ENCODE measurements at regions not wholly inside any gene's neighbourhood (a gene's known extent, or its start where the extent isn't known, plus 50 kb on each side); places are given as distances from the start of the nearest gene placed in this dataset.

- intact Hi-C loops (cut with micrococcal nuclease), result no loop called here
- Histone ChIP-seq H3K4me2 (replicated peaks; ENCODE audit: extremely low read depth, low read length, poor library complexity, severe bottlenecking) (no peak overlapping the region), H2AFZ (ENCODE audit: insufficient read depth, low read depth, low read length, poor library complexity, severe bottlenecking) (no peak overlapping the region), H3K9ac (ENCODE audit: insufficient read depth, low read length, poor library complexity, severe bottlenecking) (no peak overlapping the region), H3K79me2 (ENCODE audit: insufficient read depth, low read length) (no peaks in the 10 kb centered on the region), H3K27me3 (ENCODE audit: control insufficient read depth in 2 of 2, insufficient read depth in 2 of 2, low read length in 2 of 2) (no peaks in the 10 kb centered on the region), H3K4me1 (ENCODE audit: control insufficient read depth in 1 of 2, insufficient read depth in 2 of 2, low read length in 2 of 2) (no peaks in the 10 kb centered on the region), H3K4me3 (replicated peaks in 1 of 3; ENCODE audit: low read depth in 2 of 3, low read length in 3 of 3) (no peak overlapping the region), H3K27ac (ENCODE audit: low read depth in 1 of 2, low read length in 2 of 2) (no peak overlapping the region), H4K20me1 (ENCODE audit: insufficient read depth, low read length) (no peaks in the 10 kb centered on the region), H3K9me3 (replicated peaks in 1 of 2; ENCODE audit: control insufficient read depth in 1 of 2, insufficient read depth in 1 of 2, low read length in 2 of 2) (no peaks in the 10 kb centered on the region), H3K36me3 (replicated peaks in 1 of 2; ENCODE audit: control insufficient read depth in 1 of 2, insufficient read depth in 2 of 2, low read length in 2 of 2) (no peaks in the 10 kb centered on the region)
- Mint-ChIP-seq H3K27me3 (ENCODE audit: low read depth in 3 of 3) (peaks cover 0 to 1% (median 0%) of the 10 kb centered on the region in 3 donors), H3K4me1 (peaks cover 2% of the 10 kb centered on the region), H3K4me3 (no peak overlapping the region), H3K36me3 (no peaks in the 10 kb centered on the region), H3K27ac (no peak overlapping the region), H3K9me3 (peaks cover 0 to 2% (median 0%) of the 10 kb centered on the region in 7 donors)
- DNase-seq, result no peak
- TF ChIP-seq, protein P1, sequence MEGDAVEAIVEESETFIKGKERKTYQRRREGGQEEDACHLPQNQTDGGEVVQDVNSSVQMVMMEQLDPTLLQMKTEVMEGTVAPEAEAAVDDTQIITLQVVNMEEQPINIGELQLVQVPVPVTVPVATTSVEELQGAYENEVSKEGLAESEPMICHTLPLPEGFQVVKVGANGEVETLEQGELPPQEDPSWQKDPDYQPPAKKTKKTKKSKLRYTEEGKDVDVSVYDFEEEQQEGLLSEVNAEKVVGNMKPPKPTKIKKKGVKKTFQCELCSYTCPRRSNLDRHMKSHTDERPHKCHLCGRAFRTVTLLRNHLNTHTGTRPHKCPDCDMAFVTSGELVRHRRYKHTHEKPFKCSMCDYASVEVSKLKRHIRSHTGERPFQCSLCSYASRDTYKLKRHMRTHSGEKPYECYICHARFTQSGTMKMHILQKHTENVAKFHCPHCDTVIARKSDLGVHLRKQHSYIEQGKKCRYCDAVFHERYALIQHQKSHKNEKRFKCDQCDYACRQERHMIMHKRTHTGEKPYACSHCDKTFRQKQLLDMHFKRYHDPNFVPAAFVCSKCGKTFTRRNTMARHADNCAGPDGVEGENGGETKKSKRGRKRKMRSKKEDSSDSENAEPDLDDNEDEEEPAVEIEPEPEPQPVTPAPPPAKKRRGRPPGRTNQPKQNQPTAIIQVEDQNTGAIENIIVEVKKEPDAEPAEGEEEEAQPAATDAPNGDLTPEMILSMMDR (IDR thresholded peaks at IDR 0.05), result no peak
Observed at GRCh38 chr4:17322514-17322913, 189.4 kb downstream of the QDPR start.

DNA sequence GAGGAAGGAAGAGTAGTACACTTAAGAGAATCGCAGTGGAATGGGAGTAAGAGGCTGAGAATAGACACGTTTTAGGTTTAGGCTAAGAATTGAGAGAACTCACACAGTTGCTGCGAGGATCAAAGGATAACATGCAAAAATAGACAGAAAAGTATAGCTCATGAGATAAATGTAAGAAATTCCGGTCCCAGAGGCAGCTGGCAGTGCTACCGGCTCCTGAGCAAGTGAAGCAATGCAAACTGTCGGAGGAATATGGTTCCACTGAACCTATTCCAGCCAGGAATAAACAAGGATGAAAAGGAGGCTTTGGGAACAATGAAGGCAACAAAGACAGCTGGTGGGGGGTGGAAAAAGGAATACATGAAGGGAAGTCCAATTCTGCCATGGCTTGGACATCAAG lies 191.8 kb downstream of the QDPR start:
- peaks cover 0 to 4% (median 0%) of the 10 kb centered on the region in 7 donors for H3K9me3 Mint-ChIP-seq
- Histone ChIP-seq H3K27ac (ENCODE audit: low read depth in 1 of 2, low read length in 2 of 2) (no peak overlapping the region), H3K36me3 (replicated peaks in 1 of 2; ENCODE audit: control insufficient read depth in 1 of 2, insufficient read depth in 2 of 2, low read length in 2 of 2) (no peaks in the 10 kb centered on the region), H3K9ac (ENCODE audit: insufficient read depth, low read length, poor library complexity, severe bottlenecking) (no peak overlapping the region), H2AFZ (ENCODE audit: insufficient read depth, low read depth, low read length, poor library complexity, severe bottlenecking) (no peak overlapping the region), H4K20me1 (ENCODE audit: insufficient read depth, low read length) (no peaks in the 10 kb centered on the region), H3K79me2 (ENCODE audit: insufficient read depth, low read length) (no peaks in the 10 kb centered on the region), H3K4me3 (replicated peaks in 1 of 3; ENCODE audit: low read depth in 2 of 3, low read length in 3 of 3) (no peak overlapping the region), H3K4me2 (replicated peaks; ENCODE audit: extremely low read depth, low read length, poor library complexity, severe bottlenecking) (no peak overlapping the region), H3K27me3 (ENCODE audit: control insufficient read depth in 2 of 2, insufficient read depth in 2 of 2, low read length in 2 of 2) (no peaks in the 10 kb centered on the region), H3K4me1 (ENCODE audit: control insufficient read depth in 1 of 2, insufficient read depth in 2 of 2, low read length in 2 of 2) (no peaks in the 10 kb centered on the region), H3K9me3 (replicated peaks in 1 of 2; ENCODE audit: control insufficient read depth in 1 of 2, insufficient read depth in 1 of 2, low read length in 2 of 2) (no peaks in the 10 kb centered on the region)
- no peaks in the 10 kb centered on the region for H3K36me3 Mint-ChIP-seq
- no peak overlapping the region for H3K27ac Mint-ChIP-seq
- intact Hi-C loops (cut with micrococcal nuclease), result no loop called here
- WGBS (ENCODE audit: insufficient coverage), result 64% methylated on average over 2 of the region's 6 CpGs
- DNase-seq, result no peak
- H3K27me3 Mint-ChIP-seq (ENCODE audit: low read depth in 3 of 3), result peaks cover 0 to 1% (median 1%) of the 10 kb centered on the region in 3 donors
- TF ChIP-seq, protein P1 (IDR thresholded peaks at IDR 0.05), result no peak
- peaks cover 2% of the 10 kb centered on the region for H3K4me1 Mint-ChIP-seq
- no peak overlapping the region for H3K4me3 Mint-ChIP-seq
